ENCODE measurements at regions not wholly inside any gene's neighbourhood (a gene's known extent, or its start where the extent isn't known, plus 50 kb on each side); places are given as distances from the start of the nearest gene placed in this dataset.

GRCh38 chr14:22417914-22418313, 171.1 kb downstream of the DAD1 start:
- intact Hi-C loops (cut with DNase I; ENCODE audit: low total_unique reads), result no loop called here
- no peaks in the 10 kb centered on the region for H3K36me3 ChIP-seq
- no peaks in the 10 kb centered on the region for H3K9me3 ChIP-seq
- no peak overlapping the region for H3K4me3 ChIP-seq
- ATAC-seq, result no peak
- TF ChIP-seq POLR2A (IDR thresholded peaks at IDR 0.05) (no peak), CTCF (IDR thresholded peaks at IDR 0.05 in 4 of 5, conservative IDR thresholded peaks at IDR 0.05 in 1 of 5) (no peak)
- no peaks in the 10 kb centered on the region for H3K4me1 ChIP-seq
- H3K27me3 ChIP-seq, result no peaks in the 10 kb centered on the region
- DNase-seq, result no peak
- H3K27ac ChIP-seq, result no peak overlapping the region
- in situ Hi-C loops (cut with MboI; ENCODE audit: low sequenced_read_pairs in 4 of 4), result no loop called here

GRCh38 chr14:22416193-22416592, 172.8 kb downstream of the DAD1 start:
- Histone ChIP-seq H3K36me3 (no peaks in the 10 kb centered on the region), H3K27me3 (no peaks in the 10 kb centered on the region), H3K9me3 (no peaks in the 10 kb centered on the region), H3K4me1 (no peaks in the 10 kb centered on the region), H3K4me3 (no peak overlapping the region), H3K27ac (no peak overlapping the region)
- no peak for ATAC-seq
- intact Hi-C loops (cut with DNase I; ENCODE audit: low total_unique reads) (no loop called here), in situ Hi-C loops (cut with MboI; ENCODE audit: low sequenced_read_pairs in 4 of 4) (no loop called here)
- DNase-seq, result no peak
- TF ChIP-seq POLR2A (IDR thresholded peaks at IDR 0.05), result no peak
- TF ChIP-seq CTCF (IDR thresholded peaks at IDR 0.05 in 4 of 5, conservative IDR thresholded peaks at IDR 0.05 in 1 of 5), result no peak

GRCh38 chr14:22415605-22415959, 173.4 kb downstream of the DAD1 start:
- TF ChIP-seq CTCF (IDR thresholded peaks at IDR 0.05 in 4 of 5, conservative IDR thresholded peaks at IDR 0.05 in 1 of 5) (no peak), POLR2A (IDR thresholded peaks at IDR 0.05) (no peak)

GRCh38 chr14:22414876-22415604, 174.0 kb downstream of the DAD1 start:
- no peaks in the 10 kb centered on the region for H3K4me1 ChIP-seq
- no peaks in the 10 kb centered on the region for H3K36me3 ChIP-seq
- intact Hi-C loops (cut with DNase I; ENCODE audit: low total_unique reads), result no loop called here
- no peak overlapping the region for H3K27ac ChIP-seq
- no peaks in the 10 kb centered on the region for H3K27me3 ChIP-seq
- in situ Hi-C loops (cut with MboI; ENCODE audit: low sequenced_read_pairs in 4 of 4), result no loop called here
- no peak for TF ChIP-seq CTCF (IDR thresholded peaks at IDR 0.05 in 4 of 5, conservative IDR thresholded peaks at IDR 0.05 in 1 of 5)
- TF ChIP-seq POLR2A (IDR thresholded peaks at IDR 0.05), result no peak
- no peak for ATAC-seq
- no peaks in the 10 kb centered on the region for H3K9me3 ChIP-seq
- H3K4me3 ChIP-seq, result no peak overlapping the region
- no peak for DNase-seq

More at GRCh38 chr14:22415605-22415959, 173.4 kb downstream of the DAD1 start:
- in situ Hi-C loops (cut with MboI; ENCODE audit: low sequenced_read_pairs in 4 of 4), result no loop called here
- H3K4me1 ChIP-seq, result no peaks in the 10 kb centered on the region
- no peaks in the 10 kb centered on the region for H3K36me3 ChIP-seq
- no peak overlapping the region for H3K4me3 ChIP-seq
- intact Hi-C loops (cut with DNase I; ENCODE audit: low total_unique reads), result no loop called here
- DNase-seq, result no peak
- no peak for ATAC-seq
- no peaks in the 10 kb centered on the region for H3K27me3 ChIP-seq
- H3K27ac ChIP-seq, result no peak overlapping the region
- H3K9me3 ChIP-seq, result no peaks in the 10 kb centered on the region

- TF ChIP-seq CTCF (IDR thresholded peaks at IDR 0.05 in 4 of 5, conservative IDR thresholded peaks at IDR 0.05 in 1 of 5) (no peak), POLR2A (IDR thresholded peaks at IDR 0.05) (no peak)
- Histone ChIP-seq H3K4me1 (no peaks in the 10 kb centered on the region), H3K36me3 (no peaks in the 10 kb centered on the region), H3K4me3 (no peak overlapping the region), H3K9me3 (no peaks in the 10 kb centered on the region), H3K27ac (no peak overlapping the region), H3K27me3 (no peaks in the 10 kb centered on the region)
- intact Hi-C loops (cut with DNase I; ENCODE audit: low total_unique reads) (no loop called here), in situ Hi-C loops (cut with MboI; ENCODE audit: low sequenced_read_pairs in 4 of 4) (no loop called here)
- no peak for DNase-seq
- ATAC-seq, result no peak
Measured at GRCh38 chr14:22412926-22413411, 176.1 kb downstream of the DAD1 start.
